Stimulated activated CD8-positive, alpha-beta memory T cell treated with anti-CD3 and anti-CD28 coated beads, Interleukin-7, amount 100 ng/mL, for 1 hour (primary cell): ENCODE measurements at regions not wholly inside any gene's neighbourhood (a gene's known extent, or its start where the extent isn't known, plus 50 kb on each side); places are given as distances from the start of the nearest gene placed in this dataset.

Source experiments
- DNase-seq, 2 donors: peaks; one replicate each; pipeline ENCODE4 v3.0.0-alpha.2; 2020; ENCODE audit warnings: low read depth in 2 of 2

- no peak for DNase-seq
Observed at GRCh38 chr6:98627129-98627775, 207.1 kb upstream of the POU3F2 start.

DNA sequence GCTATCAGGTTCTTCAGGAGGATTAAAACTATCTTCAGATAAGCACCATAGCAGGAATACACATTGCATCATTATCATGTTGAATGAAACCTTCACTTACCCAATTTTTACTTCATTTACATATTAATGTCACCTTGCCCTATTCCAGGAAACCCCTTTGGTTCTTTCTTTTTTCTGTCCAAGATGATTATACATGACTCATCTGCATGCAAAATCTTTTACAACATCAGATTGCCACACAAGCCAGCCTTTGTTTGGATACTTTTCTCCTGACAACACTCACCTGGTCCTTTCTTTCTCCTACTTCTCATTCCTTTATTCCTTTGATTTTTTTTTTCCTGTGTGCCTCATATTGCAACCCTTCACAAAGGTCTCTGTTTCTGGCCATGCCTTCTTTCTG, 200.5 kb upstream of the POU3F2 start:
- no peak for DNase-seq

DNA sequence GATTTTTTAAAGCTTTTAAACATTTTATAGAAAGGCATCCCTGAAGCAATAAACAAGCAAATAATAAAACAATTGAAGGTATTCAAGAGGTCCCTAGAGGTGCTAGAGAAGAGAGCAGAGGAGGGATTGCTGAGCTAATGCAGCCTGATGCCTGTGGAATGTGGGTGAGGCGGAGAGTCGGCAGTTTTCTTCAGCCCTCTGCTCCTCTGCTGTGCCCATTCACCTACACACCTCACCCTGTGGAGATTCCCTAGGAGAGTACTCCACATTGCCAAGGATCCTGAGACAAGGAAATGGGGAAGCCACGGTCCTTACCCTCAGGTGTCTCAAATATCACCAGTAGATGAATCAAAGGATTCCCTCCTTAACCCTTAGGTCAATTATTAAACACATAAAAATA, 199.8 kb upstream of the POU3F2 start:
- DNase-seq, result no peak

DNA sequence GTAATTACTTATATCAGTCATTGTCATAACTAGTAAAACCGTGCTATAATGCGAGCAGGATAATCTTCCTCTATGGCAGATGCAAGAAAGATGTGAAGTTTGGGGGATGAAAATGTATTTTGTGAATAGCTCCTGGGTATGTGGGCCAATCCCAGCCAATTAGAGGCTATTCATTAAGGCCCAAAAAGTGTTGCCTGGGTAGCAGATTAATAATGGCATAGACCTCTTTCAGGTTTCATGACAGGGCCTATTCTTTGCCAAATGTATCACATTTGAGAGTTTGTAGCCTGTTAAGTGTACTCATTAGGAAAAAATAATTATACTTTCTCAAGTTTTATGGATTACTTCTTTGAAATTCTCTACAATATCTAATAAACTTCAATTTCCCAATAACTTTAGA, 199.2 kb upstream of the POU3F2 start:
- no peak for DNase-seq

GRCh38 chr6:98636941-98637340, 197.4 kb upstream of the POU3F2 start:
- no peak for DNase-seq

DNA sequence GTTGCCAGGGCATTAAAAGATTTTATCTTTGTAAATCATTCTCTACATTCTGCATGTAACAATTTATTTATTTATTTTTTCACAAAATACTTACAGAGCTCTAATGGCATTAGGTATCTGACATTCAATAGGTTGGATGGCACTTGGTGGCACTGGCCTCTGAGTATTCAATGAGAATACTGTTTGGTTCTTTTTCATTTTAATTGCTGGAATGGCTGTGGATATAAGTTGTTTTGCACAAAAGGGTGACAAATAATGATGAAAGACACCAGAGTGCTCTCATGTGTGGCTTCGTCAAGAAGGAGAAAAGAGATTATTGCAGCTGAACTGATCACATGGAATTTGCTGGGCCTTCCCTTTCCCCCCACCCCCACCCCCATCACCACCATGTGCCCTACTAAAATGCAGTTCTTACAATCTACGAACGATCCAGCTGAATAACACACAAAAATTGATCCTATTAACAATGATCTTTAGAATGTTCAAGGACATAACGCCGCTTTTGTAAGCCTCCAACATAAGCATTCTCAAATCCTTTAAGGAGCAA, 195.2 kb upstream of the POU3F2 start:
- no peak for DNase-seq

GRCh38 chr6:98640366-98640765, 194.0 kb upstream of the POU3F2 start:
- DNase-seq, result no peak

GRCh38 chr6:98641949-98642719, 192.2 kb upstream of the POU3F2 start:
- DNase-seq, result no peak

GRCh38 chr6:98644063-98644462, 190.3 kb upstream of the POU3F2 start:
- DNase-seq, result no peak

- DNase-seq, result no peak
Observed at GRCh38 chr6:98648211-98648914, 186.0 kb upstream of the POU3F2 start.

GRCh38 chr6:98650941-98651340, 183.4 kb upstream of the POU3F2 start:
- no peak for DNase-seq

- no peak for DNase-seq
Observed at GRCh38 chr6:98653179-98653578, 181.2 kb upstream of the POU3F2 start.

DNA sequence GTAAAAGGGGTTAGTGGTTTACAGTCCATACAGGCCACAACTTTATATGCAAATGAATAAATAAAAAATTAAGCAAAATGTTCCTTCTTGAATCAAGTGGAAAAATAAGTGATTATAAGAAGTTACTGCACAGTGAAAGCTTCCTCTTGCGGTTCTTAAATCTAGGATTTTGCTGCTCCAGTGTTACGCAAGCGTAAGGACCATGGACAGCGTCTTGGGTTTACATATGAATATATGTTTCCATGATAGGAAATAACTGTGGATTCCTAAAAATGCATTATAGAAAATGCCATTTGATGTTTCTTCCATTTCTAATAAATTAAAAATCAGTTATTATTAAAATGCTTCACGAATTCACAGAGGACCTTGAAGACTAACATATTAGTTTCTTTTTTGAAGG, 176.6 kb upstream of the POU3F2 start:
- DNase-seq, result no peak

GRCh38 chr6:98669371-98669770, 165.0 kb upstream of the POU3F2 start:
- no peak for DNase-seq

DNA sequence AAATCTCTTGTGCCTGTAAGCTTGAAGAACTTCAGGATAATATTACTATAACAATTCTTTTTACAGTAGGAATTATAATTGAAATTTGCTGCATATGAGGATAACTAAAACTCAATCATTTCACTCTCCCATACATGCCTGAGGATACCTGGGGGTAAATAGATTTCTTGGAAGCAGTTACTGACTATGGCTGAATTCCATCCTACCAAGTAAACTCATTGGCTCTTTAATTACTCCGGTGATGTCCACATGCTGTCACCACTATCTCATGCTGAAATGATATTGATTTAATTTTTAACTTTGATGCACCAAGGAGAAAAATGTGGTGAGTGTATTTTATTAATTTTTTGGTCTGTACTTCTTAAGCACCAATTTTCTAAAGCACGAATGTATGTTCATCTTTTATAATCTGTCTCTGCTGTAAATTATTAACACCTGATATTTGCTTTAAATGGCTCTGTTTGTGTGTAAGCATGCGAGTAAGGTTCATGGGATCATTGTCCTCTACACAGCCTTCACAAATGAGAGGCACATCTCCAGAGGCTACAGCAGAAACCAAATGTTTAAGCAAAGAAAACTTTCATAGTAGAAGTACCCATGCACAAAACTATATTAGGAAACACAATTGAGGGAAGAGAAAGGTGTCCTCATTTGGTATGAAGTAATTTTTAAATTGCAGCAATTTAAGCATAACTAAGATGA, 164.2 kb upstream of the POU3F2 start:
- no peak for DNase-seq

- no peak for DNase-seq
Observed at GRCh38 chr6:98672681-98673475, 161.5 kb upstream of the POU3F2 start.

DNA sequence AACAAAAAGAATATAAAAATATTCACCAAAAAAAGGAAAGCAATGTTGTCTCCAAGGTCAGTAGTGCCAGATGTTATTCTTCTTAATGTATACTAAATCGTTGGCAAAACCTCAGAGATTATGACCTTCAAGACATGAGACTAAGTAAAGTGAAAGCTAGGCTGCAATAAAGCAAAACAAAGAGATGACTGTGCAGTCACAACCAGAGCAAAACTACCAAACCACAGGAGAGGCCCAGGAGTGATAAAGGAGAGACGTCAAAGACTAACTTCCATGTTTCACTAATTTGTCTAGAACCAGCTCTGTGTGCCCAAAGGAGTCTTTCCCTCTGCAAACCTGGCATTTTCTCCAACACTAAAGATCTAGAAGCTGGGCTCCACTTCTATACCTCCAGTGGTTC, 155.9 kb upstream of the POU3F2 start:
- DNase-seq, result no peak

DNA sequence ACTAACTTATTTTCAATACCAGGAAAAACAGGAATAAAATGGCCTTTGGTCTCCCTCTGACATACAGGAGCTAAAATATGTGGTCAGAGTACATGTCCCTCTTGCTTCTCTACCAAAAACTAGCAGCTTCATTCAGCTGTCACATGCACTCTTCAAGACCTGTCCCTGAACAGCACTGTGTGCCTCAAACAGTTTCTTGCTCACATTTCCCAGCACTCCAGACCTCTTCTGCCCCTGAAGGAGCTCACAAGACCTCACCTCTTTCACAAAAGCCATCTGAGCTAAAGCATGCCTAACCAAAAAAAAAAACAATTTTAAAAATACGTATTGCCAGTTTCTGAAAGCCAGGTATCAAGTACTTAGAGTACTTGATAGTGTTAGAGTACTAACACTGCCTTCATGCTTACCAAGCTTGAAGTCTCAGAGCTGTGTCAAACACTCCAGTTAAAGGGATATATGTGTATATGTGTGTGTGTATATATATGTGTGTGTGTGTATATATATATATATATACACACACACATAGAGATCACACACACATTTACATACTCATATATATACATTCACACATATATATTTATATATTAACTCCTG, 148.3 kb upstream of the POU3F2 start:
- DNase-seq, result no peak

DNA sequence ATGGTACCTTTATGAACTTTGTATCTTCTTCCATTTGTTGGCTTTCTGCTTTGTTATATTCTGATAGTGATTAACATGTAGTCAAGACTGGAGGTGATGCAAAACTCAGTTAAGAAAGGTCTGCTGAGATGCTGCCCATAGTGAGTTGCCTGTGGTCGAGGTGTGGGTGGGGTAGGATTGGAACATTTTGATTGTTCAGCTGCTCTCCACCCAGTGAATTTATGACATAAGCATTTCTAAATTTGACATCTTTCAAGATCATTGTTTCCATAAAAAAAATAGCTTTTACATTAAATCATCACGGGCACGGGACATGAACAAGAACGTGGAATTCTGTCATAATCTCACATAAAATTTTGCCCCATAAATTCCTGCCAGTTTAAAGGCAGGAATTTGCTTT, 146.6 kb upstream of the POU3F2 start:
- no peak for DNase-seq

DNA sequence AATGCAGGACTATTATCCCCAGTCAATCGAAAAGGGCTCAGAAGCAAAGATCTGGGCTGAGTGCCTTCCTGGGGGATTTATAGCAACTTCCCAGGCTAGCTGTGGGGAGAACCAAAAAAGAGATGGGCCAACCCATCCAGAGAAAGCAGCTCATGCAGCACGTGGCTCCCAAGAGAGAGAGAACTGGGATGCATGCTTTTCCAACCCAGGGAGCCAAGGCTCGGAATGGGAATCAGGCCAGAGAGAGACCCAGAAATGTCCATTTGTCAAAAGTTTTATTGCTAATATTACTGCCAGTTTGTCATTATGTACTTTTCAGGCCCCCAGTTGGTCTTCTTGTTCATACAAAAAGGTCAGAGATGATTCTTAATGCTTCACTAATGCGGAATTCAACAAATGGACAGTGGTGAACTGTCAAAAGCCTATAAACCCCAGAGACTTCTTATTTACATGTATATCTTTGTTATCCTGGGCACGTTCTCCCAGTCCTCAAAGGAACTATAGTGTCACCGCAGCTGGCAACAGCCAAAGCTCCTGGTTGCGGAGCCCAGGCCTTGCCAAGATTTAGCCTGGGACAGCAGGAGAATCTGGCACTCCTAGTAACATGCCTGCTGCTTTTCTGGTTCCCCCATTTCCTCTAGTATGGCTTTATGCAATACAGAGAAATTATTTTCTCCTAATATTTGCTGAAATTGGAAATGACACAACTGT, 139.1 kb upstream of the POU3F2 start:
- no peak for DNase-seq
